OCI-LY3 (cell line): ENCODE measurements at regions not wholly inside any gene's neighbourhood (a gene's known extent, or its start where the extent isn't known, plus 50 kb on each side); places are given as distances from the start of the nearest gene placed in this dataset.

Experiments used
- EZH2phosphoT487 ChIP-seq: fragments of 200-600 bp; shearing (Covaris generic); IDR thresholded peaks from 2 replicates; pipeline ENCODE4 v1.6.1; 2018; ENCODE audit warnings: antibody characterized with exemption, mixed run types, low read depth
- TF ChIP-seq, protein P1 (sequence below): fragments of 200-600, 300-600 bp; sonication (generic); IDR thresholded peaks from 2 replicates; pipeline ENCODE4 v1.5.1; 2014; ENCODE audit warnings: antibody characterized with exemption, low read length, low read depth

- TF ChIP-seq, protein P1, sequence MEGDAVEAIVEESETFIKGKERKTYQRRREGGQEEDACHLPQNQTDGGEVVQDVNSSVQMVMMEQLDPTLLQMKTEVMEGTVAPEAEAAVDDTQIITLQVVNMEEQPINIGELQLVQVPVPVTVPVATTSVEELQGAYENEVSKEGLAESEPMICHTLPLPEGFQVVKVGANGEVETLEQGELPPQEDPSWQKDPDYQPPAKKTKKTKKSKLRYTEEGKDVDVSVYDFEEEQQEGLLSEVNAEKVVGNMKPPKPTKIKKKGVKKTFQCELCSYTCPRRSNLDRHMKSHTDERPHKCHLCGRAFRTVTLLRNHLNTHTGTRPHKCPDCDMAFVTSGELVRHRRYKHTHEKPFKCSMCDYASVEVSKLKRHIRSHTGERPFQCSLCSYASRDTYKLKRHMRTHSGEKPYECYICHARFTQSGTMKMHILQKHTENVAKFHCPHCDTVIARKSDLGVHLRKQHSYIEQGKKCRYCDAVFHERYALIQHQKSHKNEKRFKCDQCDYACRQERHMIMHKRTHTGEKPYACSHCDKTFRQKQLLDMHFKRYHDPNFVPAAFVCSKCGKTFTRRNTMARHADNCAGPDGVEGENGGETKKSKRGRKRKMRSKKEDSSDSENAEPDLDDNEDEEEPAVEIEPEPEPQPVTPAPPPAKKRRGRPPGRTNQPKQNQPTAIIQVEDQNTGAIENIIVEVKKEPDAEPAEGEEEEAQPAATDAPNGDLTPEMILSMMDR = no peak
- TF ChIP-seq EZH2phosphoT487 = no peak
Observed at GRCh38 chr10:4048236-4048864, 263.3 kb upstream of the KLF6 start.
